Panc1 (cell line): ENCODE measurements at regions not wholly inside any gene's neighbourhood (a gene's known extent, or its start where the extent isn't known, plus 50 kb on each side); places are given as distances from the start of the nearest gene placed in this dataset.

ENCODE experiments used
- CTCF ChIP-seq: fragments of 450-650 bp; IDR thresholded peaks from 2 replicates; pipeline ENCODE4 v1.5.1; 2017; ENCODE audit warnings: mild to moderate bottlenecking
- POLR2AphosphoS5 ChIP-seq: IDR thresholded peaks from 2 replicates; pipeline ENCODE4 v1.6.1; 2012; ENCODE audit warnings: mild to moderate bottlenecking, low read depth, low read length, moderate library complexity
- REST ChIP-seq, 2 experiments: IDR thresholded peaks; 2 replicates each; pipeline ENCODE4 v1.6.1; 2011 to 2012; ENCODE audit warnings: low read depth in 2 of 2, control low read depth in 1 of 2, low read length in 1 of 2, mild to moderate bottlenecking in 1 of 2, moderate library complexity in 1 of 2; ENCODE audit not compliant: insufficient read depth in 1 of 2
- SIN3A ChIP-seq: IDR thresholded peaks from 2 replicates; pipeline ENCODE4 v1.6.1; 2012; ENCODE audit warnings: low read depth, mild to moderate bottlenecking, low read length, moderate library complexity, borderline replicate concordance; ENCODE audit not compliant: insufficient read depth

GRCh38 chr16:87133112-87133850 is 183.9 kb downstream of the C16orf95 start:
- no peak for TF ChIP-seq CTCF
- no peak for TF ChIP-seq POLR2AphosphoS5
- TF ChIP-seq SIN3A: no peak
- TF ChIP-seq REST (IDR thresholded peaks at IDR 0.05; ENCODE audit: insufficient read depth in 1 of 2, low read depth in 2 of 2, low read length in 1 of 2): no peak
